HepG2 (cell line): ENCODE measurements at regions not wholly inside any gene's neighbourhood (a gene's known extent, or its start where the extent isn't known, plus 50 kb on each side); places are given as distances from the start of the nearest gene placed in this dataset.
A peak's percentile ranks its signal among the peaks of the same experiment; 100 is the strongest.

Experiments used
- MED1 ChIP-seq: sonication (generic); formaldehyde crosslinking; IDR thresholded peaks from 2 replicates; pipeline ENCODE4 v1.4.0; 2020; ENCODE audit warnings: missing genetic modification reagents
- PAXIP1 ChIP-seq: sonication (generic); formaldehyde crosslinking; conservative IDR thresholded peaks from 2 replicates; pipeline ENCODE4 v1.4.0; 2020; ENCODE audit warnings: mild to moderate bottlenecking, missing genetic modification reagents, moderate library complexity
- ZBTB10 ChIP-seq: sonication (generic); formaldehyde crosslinking; IDR thresholded peaks from 2 replicates; pipeline ENCODE4 v1.4.0; 2020; ENCODE audit warnings: missing genetic modification reagents, borderline replicate concordance

- TF ChIP-seq ZBTB10 (CRISPR knock-in tag) (0 out of 2 replicates have a peak, but pooled peaks have one; percentile 1), MED1 (CRISPR knock-in tag) (peak; percentile 18; the same call in 1 of the 2 replicates), PAXIP1 (peak; percentile 31; the same call in 1 of the 2 replicates)
Measured at GRCh38 chr3:191120447-191121298, 78.4 kb upstream of the OSTN start (continued).
